Right lobe of liver (tissue), 6 donors: ENCODE measurements at regions not wholly inside any gene's neighbourhood (a gene's known extent, or its start where the extent isn't known, plus 50 kb on each side); places are given as distances from the start of the nearest gene placed in this dataset.

Source experiments
- ATAC-seq, 4 donors: fragments of 200-7000 bp; cut with Tn5 transposase; one replicate each; pipeline ENCODE4 v1.9.1; 2020; ENCODE audit warnings: mild to moderate bottlenecking in 4 of 4, moderate library complexity in 4 of 4
- DNase-seq, 3 donors: peaks; one replicate each; pipeline ENCODE4 v3.0.0-alpha.2; 2020
- H3K27ac ChIP-seq, 3 donors: fragments of 200-600 bp; one replicate each; pipeline ENCODE4 v1.8.0; 2022
- H3K27me3 ChIP-seq, 2 donors: fragments of 200-600 bp; one replicate each; pipeline ENCODE4 v1.8.0; 2022
- H3K36me3 ChIP-seq, 4 donors: fragments of 200-600 bp; sonication (generic) in 1 of 4; one replicate each; pipeline versions ENCODE4 v1.5.1 to v1.8.0; 2017 to 2022; ENCODE audit warnings: control low read depth in 1 of 4
- H3K4me1 ChIP-seq, 4 donors: fragments of 200-600 bp; sonication (generic) in 1 of 4; one replicate each; pipeline versions ENCODE4 v1.5.1 to v1.8.0; 2017 to 2022; ENCODE audit warnings: control low read depth in 1 of 4
- H3K4me3 ChIP-seq, 3 donors: fragments of 200-600 bp; one replicate each; pipeline ENCODE4 v1.8.0; 2022
- H3K9me3 ChIP-seq, 4 donors: fragments of 200-600 bp; sonication (generic) in 1 of 4; one replicate each; pipeline versions ENCODE4 v1.5.1 to v1.8.0; 2017 to 2022; ENCODE audit warnings: control low read depth in 1 of 4
- POLR2A ChIP-seq: fragments of 450-650 bp; IDR thresholded peaks from one replicate; pipeline ENCODE4 v1.6.1; 2017; ENCODE audit warnings: antibody characterized with exemption, mild to moderate bottlenecking
- WGBS: methylation state at CpG from one replicate; pipeline ENCODE4 v1.1.6; 2018; ENCODE audit warnings: low coverage, low lambda C conversion rate; ENCODE audit not compliant: insufficient coverage; ENCODE audit errors: missing lambda C conversion rate; 5-methylcytosine and 5-hydroxymethylcytosine counted together
- intact Hi-C, 2 donors: fragments of 100-400 bp; cut with DNase I; formaldehyde crosslinking; loops; one replicate each; pipeline versions ENCODE4 v1.11.2 to v1.14.1; 2022
- TF ChIP-seq, protein P1 (sequence below), 4 donors: fragments of 200-600 bp in 3 of 4; fragments of 450-650 bp in 1 of 4; IDR thresholded peaks; one replicate each; pipeline versions ENCODE4 v1.5.1 to v1.8.0; 2016 to 2022; ENCODE audit warnings: antibody characterized with exemption in 4 of 4, mild to moderate bottlenecking in 2 of 4
- donor health status: DM: no; HTN: yes; CAD: no.
- donor health status: DM: no; HTN: no; CAD: no.
- donor health status: DM: no; HTN: no; CAD: no.
- donor health status: DM: no; HTN: yes; CAD: no.
- donor health status: DM: no; HTN: yes; CAD: no.

DNA sequence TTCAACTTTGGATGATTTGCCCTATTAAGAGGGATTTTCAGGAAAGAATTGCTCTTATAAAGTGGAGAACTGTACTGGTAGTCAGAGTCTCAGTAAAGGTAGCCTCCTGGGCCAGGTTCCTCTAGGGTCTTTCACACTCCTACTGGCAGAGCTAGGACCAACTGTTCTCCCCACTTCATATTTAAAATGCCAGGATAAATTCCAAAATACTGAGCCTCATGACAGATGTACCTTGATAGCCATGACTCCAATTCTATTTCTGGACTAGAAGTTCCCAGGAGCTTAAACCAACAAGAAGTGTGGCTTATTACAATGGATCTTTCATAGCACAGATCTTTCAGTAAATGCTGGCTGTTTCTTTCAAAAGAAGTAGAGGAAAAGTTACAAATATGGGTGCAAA is 126.5 kb downstream of the C12orf75 start:
- Histone ChIP-seq H3K9me3 (no peaks in the 10 kb centered on the region), H3K4me1 (no peaks in the 10 kb centered on the region), H3K36me3 (no peaks in the 10 kb centered on the region), H3K27me3 (no peaks in the 10 kb centered on the region), H3K27ac (no peak overlapping the region), H3K4me3 (no peak overlapping the region)
- DNase-seq (no peak), ATAC-seq (no peak)
- intact Hi-C loops, result no loop called here
- TF ChIP-seq, protein P1, sequence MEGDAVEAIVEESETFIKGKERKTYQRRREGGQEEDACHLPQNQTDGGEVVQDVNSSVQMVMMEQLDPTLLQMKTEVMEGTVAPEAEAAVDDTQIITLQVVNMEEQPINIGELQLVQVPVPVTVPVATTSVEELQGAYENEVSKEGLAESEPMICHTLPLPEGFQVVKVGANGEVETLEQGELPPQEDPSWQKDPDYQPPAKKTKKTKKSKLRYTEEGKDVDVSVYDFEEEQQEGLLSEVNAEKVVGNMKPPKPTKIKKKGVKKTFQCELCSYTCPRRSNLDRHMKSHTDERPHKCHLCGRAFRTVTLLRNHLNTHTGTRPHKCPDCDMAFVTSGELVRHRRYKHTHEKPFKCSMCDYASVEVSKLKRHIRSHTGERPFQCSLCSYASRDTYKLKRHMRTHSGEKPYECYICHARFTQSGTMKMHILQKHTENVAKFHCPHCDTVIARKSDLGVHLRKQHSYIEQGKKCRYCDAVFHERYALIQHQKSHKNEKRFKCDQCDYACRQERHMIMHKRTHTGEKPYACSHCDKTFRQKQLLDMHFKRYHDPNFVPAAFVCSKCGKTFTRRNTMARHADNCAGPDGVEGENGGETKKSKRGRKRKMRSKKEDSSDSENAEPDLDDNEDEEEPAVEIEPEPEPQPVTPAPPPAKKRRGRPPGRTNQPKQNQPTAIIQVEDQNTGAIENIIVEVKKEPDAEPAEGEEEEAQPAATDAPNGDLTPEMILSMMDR (IDR thresholded peaks at IDR 0.05), result no peak
- no peak for TF ChIP-seq POLR2A

DNA sequence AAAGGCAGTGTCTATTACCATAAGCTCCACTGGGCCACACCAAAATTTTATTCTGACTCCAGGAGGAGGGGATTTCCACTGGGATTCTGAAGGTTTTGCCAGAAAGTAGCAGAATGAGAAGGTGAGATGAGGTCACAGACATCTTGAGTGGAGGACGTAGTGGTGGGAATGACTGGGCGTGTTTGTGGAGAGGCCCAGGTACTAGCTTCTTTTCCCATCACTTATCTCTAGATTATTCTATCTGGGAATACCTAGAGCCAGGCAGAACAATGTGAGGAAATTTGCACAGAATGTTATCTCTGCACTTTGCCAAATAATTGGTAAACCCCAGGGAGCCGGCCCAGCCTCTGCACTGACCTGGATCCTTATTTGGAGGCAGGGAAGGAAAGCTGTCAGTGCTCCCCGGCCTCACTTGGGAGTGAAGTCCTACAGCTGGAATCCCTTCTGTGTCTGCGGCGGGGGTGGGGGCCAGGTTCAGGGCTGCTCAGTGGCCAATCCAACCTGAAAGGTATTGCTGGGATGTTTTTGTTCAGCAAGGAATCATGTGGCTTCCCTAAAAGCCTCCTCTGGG is 129.4 kb downstream of the C12orf75 start:
- Histone ChIP-seq H3K4me3 (no peak overlapping the region), H3K36me3 (no peaks in the 10 kb centered on the region), H3K27me3 (no peaks in the 10 kb centered on the region), H3K27ac (no peak overlapping the region), H3K9me3 (no peaks in the 10 kb centered on the region), H3K4me1 (no peaks in the 10 kb centered on the region)
- TF ChIP-seq, protein P1 (IDR thresholded peaks at IDR 0.05), result no peak
- TF ChIP-seq POLR2A, result no peak
- DNase-seq (no peak), ATAC-seq (no peak)
- intact Hi-C loops, result no loop called here
- 52% methylated on average over 6 of the region's 6 CpGs for WGBS

DNA sequence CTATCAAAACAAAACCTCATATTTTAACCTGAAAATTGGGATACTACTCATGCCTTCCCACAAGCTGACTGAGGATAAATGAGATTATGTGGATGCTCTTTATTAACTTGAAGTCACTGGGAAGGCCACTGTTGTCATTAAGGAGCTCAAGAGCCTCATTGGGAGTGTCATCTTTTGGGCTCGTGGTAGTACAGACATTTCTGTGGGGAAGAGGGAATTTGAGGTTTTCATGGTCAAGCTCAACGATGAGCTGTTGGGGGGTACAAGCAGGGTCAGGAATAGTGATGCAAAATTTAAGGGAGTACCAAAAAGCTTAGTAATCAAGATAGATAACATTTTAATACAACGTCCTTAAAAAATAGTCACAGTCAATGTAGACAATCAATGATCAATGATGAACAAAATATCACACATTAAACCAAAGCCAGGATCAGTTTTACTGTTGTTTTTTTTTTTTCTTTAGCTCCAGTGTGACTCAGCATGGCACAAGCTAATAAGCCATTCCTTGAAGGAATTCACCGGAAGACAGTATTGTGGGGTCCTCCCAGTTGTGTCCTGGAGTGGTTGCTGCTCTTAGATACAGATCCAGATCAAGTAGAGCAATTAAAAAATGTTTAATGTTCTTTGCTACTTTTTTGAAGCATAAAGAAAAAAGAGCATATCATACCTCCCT is 130.9 kb downstream of the C12orf75 start:
- Histone ChIP-seq H3K4me1 (no peaks in the 10 kb centered on the region), H3K27ac (no peak overlapping the region), H3K4me3 (no peak overlapping the region), H3K36me3 (no peaks in the 10 kb centered on the region), H3K9me3 (no peaks in the 10 kb centered on the region), H3K27me3 (no peaks in the 10 kb centered on the region)
- no peak for ATAC-seq
- intact Hi-C loops, result no loop called here
- TF ChIP-seq POLR2A, result no peak
- TF ChIP-seq, protein P1 (IDR thresholded peaks at IDR 0.05), result no peak
- no peak for DNase-seq
- 71% methylated on average over 4 of the region's 4 CpGs for WGBS

DNA sequence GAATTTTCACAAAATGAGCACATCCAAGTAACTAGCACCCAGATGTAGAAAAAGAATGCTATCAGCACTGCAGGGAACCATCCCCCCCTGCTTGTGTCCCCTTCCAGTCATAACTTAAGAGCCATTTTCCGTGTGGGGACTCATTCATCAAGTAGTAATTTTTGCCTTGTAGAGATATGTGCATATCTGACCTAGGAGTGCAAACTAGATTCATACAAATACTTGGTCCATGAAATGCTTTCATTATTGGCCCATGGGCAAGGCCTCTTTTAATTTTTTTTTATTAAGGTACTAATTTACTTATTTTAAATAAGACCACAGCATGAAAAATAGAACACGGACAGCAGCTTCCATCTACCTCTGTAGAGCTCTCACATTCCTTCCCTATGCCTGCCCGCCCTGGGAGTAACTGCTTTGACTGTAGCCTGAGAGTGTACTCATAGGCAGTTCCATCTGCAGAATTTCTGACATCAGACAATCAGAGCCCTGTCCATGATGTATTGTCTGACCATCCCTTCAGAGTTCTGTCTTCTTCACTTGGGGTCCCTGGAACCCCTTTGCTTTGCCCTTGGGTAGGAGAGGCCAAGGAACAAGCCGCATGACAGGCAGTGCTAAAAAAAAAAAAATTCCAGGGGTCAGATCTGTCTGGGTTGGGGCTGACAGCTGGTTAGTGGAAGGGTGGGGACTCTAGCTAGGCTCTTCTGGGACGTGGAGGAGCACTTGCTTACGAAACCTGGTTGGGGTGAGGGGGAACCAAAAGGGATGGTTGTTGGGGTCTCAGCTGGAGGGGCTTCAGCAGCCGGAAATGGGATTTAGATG is 131.7 kb downstream of the C12orf75 start:
- ATAC-seq (no peak), DNase-seq (no peak)
- TF ChIP-seq, protein P1 (IDR thresholded peaks at IDR 0.05), result no peak
- no peak for TF ChIP-seq POLR2A
- no peaks in the 10 kb centered on the region for H3K36me3 ChIP-seq
- no peaks in the 10 kb centered on the region for H3K9me3 ChIP-seq
- 64% methylated on average over 7 of the region's 7 CpGs for WGBS
- H3K4me3 ChIP-seq, result no peak overlapping the region
- intact Hi-C loops, result no loop called here
- H3K4me1 ChIP-seq, result no peaks in the 10 kb centered on the region
- no peak overlapping the region for H3K27ac ChIP-seq
- H3K27me3 ChIP-seq, result no peaks in the 10 kb centered on the region
